Natural killer cell treated with Interleukin-12 subunit alpha and Interleukin-12 subunit beta and Interleukin-15 and Interleukin-18, amount 100 ng/mL, for 72 hours (primary cell): ENCODE measurements at regions not wholly inside any gene's neighbourhood (a gene's known extent, or its start where the extent isn't known, plus 50 kb on each side); places are given as distances from the start of the nearest gene placed in this dataset.
"Not testable (repeated sequence)": the region's sequence is repeated elsewhere in the genome, so short reads cannot be mapped to it uniquely, and the experiment has no call there.

ENCODE experiments used
- ATAC-seq, 2 donors: fragments of 150-1000 bp; cut with Tn5 transposase in 1 of 2; sonication (Bioruptor Pico), chemical (Tn5 transposase) in 1 of 2; 2 replicates each; pipeline ENCODE4 v1.10.0; 2021
- DNase-seq: peaks from one replicate; pipeline ENCODE4 v3.0.0; 2022; ENCODE audit warnings: low spot score
- H3K27ac Mint-ChIP-seq, 2 donors: 1 replicate in 1 of 2; 2 replicates in 1 of 2; pipeline ENCODE4 v1.8.0; 2022; ENCODE audit warnings: mixed read lengths in 2 of 2, mild to moderate bottlenecking in 1 of 2, moderate library complexity in 1 of 2
- H3K27me3 Mint-ChIP-seq, 2 donors: 1 replicate in 1 of 2; 2 replicates in 1 of 2; pipeline ENCODE4 v1.8.0; 2022; ENCODE audit warnings: mixed read lengths in 2 of 2
- H3K36me3 Mint-ChIP-seq: one replicate; pipeline ENCODE4 v1.8.0; 2022; ENCODE audit warnings: mixed read lengths
- H3K4me1 Mint-ChIP-seq, 2 donors: 1 replicate in 1 of 2; 2 replicates in 1 of 2; pipeline ENCODE4 v1.8.0; 2022; ENCODE audit warnings: low read depth in 2 of 2, mixed read lengths in 2 of 2, mild to moderate bottlenecking in 1 of 2
- H3K4me3 Mint-ChIP-seq: one replicate; pipeline ENCODE4 v1.8.0; 2022; ENCODE audit warnings: mixed read lengths
- H3K9me3 Mint-ChIP-seq: 2 replicates; pipeline ENCODE4 v1.8.0; 2022; ENCODE audit warnings: mixed read lengths

GRCh38 chr11:11722246-11722645 is 100.4 kb upstream of the GALNT18 start:
- DNase-seq (no peak), ATAC-seq (no peak)
- Mint-ChIP-seq H3K27me3 (peaks cover 23 to 28% of the 10 kb centered on the region in 2 donors), H3K4me3 (no peak overlapping the region), H3K9me3 (no peaks in the 10 kb centered on the region), H3K27ac (no peak overlapping the region), H3K4me1 (no peaks in the 10 kb centered on the region), H3K36me3 (no peaks in the 10 kb centered on the region)

- Mint-ChIP-seq H3K9me3 (peaks cover 8% of the 10 kb centered on the region), H3K27me3 (peaks cover 23 to 30% of the 10 kb centered on the region in 2 donors), H3K36me3 (peaks cover 9% of the 10 kb centered on the region), H3K4me3 (no peak overlapping the region), H3K4me1 (no peaks in the 10 kb centered on the region), H3K27ac (no peak overlapping the region)
- DNase-seq (no peak), ATAC-seq (no peak)
Observed at GRCh38 chr11:11718511-11718910, 96.7 kb upstream of the GALNT18 start.

- ATAC-seq = no peak
- Mint-ChIP-seq H3K27me3 (peaks cover 16 to 22% of the 10 kb centered on the region in 2 donors), H3K9me3 (peaks cover 8% of the 10 kb centered on the region), H3K27ac (no peak overlapping the region), H3K4me3 (no peak overlapping the region), H3K4me1 (no peaks in the 10 kb centered on the region), H3K36me3 (peaks cover 9% of the 10 kb centered on the region)
- DNase-seq = no peak
Observed at GRCh38 chr11:11717064-11717725, 95.4 kb upstream of the GALNT18 start.

- not testable (repeated sequence) for H3K4me3 Mint-ChIP-seq, ATAC-seq, H3K36me3 Mint-ChIP-seq, DNase-seq, H3K9me3 Mint-ChIP-seq, H3K4me1 Mint-ChIP-seq, H3K27ac Mint-ChIP-seq
- H3K27me3 Mint-ChIP-seq = peaks cover 12 to 22% of the 10 kb centered on the region in 2 donors
Observed at GRCh38 chr11:11715075-11715474, 93.3 kb upstream of the GALNT18 start.

- H3K27ac Mint-ChIP-seq = no peak overlapping the region
- DNase-seq (no peak), ATAC-seq (no peak)
- no peak overlapping the region for H3K4me3 Mint-ChIP-seq
- H3K4me1 Mint-ChIP-seq = no peaks in the 10 kb centered on the region
- H3K27me3 Mint-ChIP-seq = peaks cover 15 to 27% of the 10 kb centered on the region in 2 donors
- peaks cover 2% of the 10 kb centered on the region for H3K36me3 Mint-ChIP-seq
- H3K9me3 Mint-ChIP-seq = peaks cover 3% of the 10 kb centered on the region
Observed at GRCh38 chr11:11710556-11710955, 88.8 kb upstream of the GALNT18 start.

GRCh38 chr11:11709447-11710239 is 87.8 kb upstream of the GALNT18 start:
- Mint-ChIP-seq H3K27me3 (peaks cover 16 to 25% of the 10 kb centered on the region in 2 donors), H3K36me3 (no peaks in the 10 kb centered on the region), H3K4me1 (no peaks in the 10 kb centered on the region), H3K9me3 (peaks cover 2% of the 10 kb centered on the region), H3K27ac (no peak overlapping the region), H3K4me3 (no peak overlapping the region)
- DNase-seq = no peak
- no peak for ATAC-seq

GRCh38 chr11:11708256-11708655 is 86.5 kb upstream of the GALNT18 start:
- no peaks in the 10 kb centered on the region for H3K36me3 Mint-ChIP-seq
- no peak for DNase-seq

GRCh38 chr11:11706028-11706427 is 84.2 kb upstream of the GALNT18 start:
- DNase-seq (no peak), ATAC-seq (no peak)
- no peaks in the 10 kb centered on the region for H3K4me1 Mint-ChIP-seq
- peaks cover 16 to 28% of the 10 kb centered on the region in 2 donors for H3K27me3 Mint-ChIP-seq
- H3K4me3 Mint-ChIP-seq = no peak overlapping the region
- H3K9me3 Mint-ChIP-seq = no peaks in the 10 kb centered on the region
- no peak overlapping the region for H3K27ac Mint-ChIP-seq
- no peaks in the 10 kb centered on the region for H3K36me3 Mint-ChIP-seq

More at GRCh38 chr11:11708256-11708655, 86.5 kb upstream of the GALNT18 start:
- H3K27me3 Mint-ChIP-seq = peaks cover 16 to 28% of the 10 kb centered on the region in 2 donors
- no peaks in the 10 kb centered on the region for H3K4me1 Mint-ChIP-seq
- H3K9me3 Mint-ChIP-seq = no peaks in the 10 kb centered on the region
- H3K4me3 Mint-ChIP-seq = no peak overlapping the region
- no peak for ATAC-seq
- no peak overlapping the region for H3K27ac Mint-ChIP-seq

GRCh38 chr11:11703885-11704284 is 82.1 kb upstream of the GALNT18 start:
- no peak overlapping the region for H3K4me3 Mint-ChIP-seq
- H3K4me1 Mint-ChIP-seq = no peaks in the 10 kb centered on the region
- H3K36me3 Mint-ChIP-seq = no peaks in the 10 kb centered on the region
- no peak overlapping the region for H3K27ac Mint-ChIP-seq
- H3K9me3 Mint-ChIP-seq = no peaks in the 10 kb centered on the region
- H3K27me3 Mint-ChIP-seq = peaks cover 12 to 23% of the 10 kb centered on the region in 2 donors
- ATAC-seq (no peak), DNase-seq (no peak)

- Mint-ChIP-seq H3K36me3 (no peaks in the 10 kb centered on the region), H3K27ac (no peak overlapping the region), H3K9me3 (no peaks in the 10 kb centered on the region), H3K4me1 (no peaks in the 10 kb centered on the region), H3K4me3 (no peak overlapping the region), H3K27me3 (peaks cover 7 to 25% of the 10 kb centered on the region in 2 donors)
- no peak for DNase-seq
- no peak for ATAC-seq
Observed at GRCh38 chr11:11701070-11701469, 79.3 kb upstream of the GALNT18 start.

- H3K4me3 Mint-ChIP-seq = no peak overlapping the region
- H3K27me3 Mint-ChIP-seq = peaks cover 19 to 41% of the 10 kb centered on the region in 2 donors
- H3K9me3 Mint-ChIP-seq = no peaks in the 10 kb centered on the region
- H3K27ac Mint-ChIP-seq = no peak overlapping the region
- DNase-seq = no peak
- ATAC-seq = no peak
- no peaks in the 10 kb centered on the region for H3K36me3 Mint-ChIP-seq
- no peaks in the 10 kb centered on the region for H3K4me1 Mint-ChIP-seq
Observed at GRCh38 chr11:11697796-11698195, 76.0 kb upstream of the GALNT18 start.

GRCh38 chr11:11691296-11692151 is 69.7 kb upstream of the GALNT18 start:
- Mint-ChIP-seq H3K27me3 (peaks cover 29 to 55% of the 10 kb centered on the region in 2 donors), H3K4me3 (no peak overlapping the region), H3K36me3 (no peaks in the 10 kb centered on the region), H3K27ac (no peak overlapping the region), H3K4me1 (no peaks in the 10 kb centered on the region), H3K9me3 (no peaks in the 10 kb centered on the region)
- DNase-seq (no peak), ATAC-seq (no peak)

- peaks cover 24 to 62% of the 10 kb centered on the region in 2 donors for H3K27me3 Mint-ChIP-seq
Observed at GRCh38 chr11:11681536-11681935, 59.7 kb upstream of the GALNT18 start.

More at GRCh38 chr11:11681536-11681935, 59.7 kb upstream of the GALNT18 start:
- no peaks in the 10 kb centered on the region for H3K36me3 Mint-ChIP-seq
- H3K27ac Mint-ChIP-seq = no peak overlapping the region
- H3K4me3 Mint-ChIP-seq = no peak overlapping the region
- no peaks in the 10 kb centered on the region for H3K4me1 Mint-ChIP-seq
- DNase-seq (no peak), ATAC-seq (no peak)
- no peaks in the 10 kb centered on the region for H3K9me3 Mint-ChIP-seq
